ENCODE measurements at regions not wholly inside any gene's neighbourhood (a gene's known extent, or its start where the extent isn't known, plus 50 kb on each side); places are given as distances from the start of the nearest gene placed in this dataset.

DNA sequence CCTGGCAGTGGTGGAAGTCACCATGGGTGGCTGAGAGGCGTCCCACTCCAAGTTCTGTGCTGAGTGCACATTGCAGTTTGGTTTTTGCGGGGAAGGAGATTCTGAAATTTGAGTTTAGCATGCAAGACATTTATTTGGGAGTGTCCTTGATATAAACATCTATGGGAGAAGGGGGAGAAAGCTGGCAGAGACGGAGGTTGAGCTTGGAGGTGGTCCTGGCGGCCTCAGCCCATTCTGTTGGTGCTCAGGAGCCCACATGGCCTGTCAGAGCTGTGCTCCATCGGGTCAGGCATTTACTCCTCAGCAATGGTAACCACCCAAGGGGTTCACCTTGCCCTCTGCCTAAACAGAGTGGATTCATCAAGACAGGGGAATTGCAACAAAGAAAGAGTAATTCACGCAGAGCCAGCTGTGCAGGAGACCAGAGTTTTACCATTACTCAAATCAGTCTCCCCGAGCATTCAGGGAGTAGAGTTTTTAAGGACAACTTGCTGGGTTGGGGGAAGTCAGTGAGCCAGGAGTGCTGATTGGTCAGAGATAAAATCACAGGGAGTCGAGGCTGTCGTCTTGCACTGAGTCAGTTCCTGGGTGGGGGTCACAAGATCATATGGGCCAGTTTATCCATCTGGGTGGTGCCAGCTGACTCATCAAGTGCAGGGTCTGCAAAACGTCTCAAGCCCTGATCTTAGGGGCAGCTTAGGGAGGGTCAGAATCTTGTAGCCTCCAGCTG lies 323.3 kb upstream of the TMEM132C start:
- no peak for TF ChIP-seq CTCF (IDR thresholded peaks at IDR 0.05; ENCODE audit: low read depth, low read length, missing control alignments)
- no peak for DNase-seq (ENCODE audit: extremely low read depth, low read depth)
- H3K4me3 ChIP-seq (replicated peaks; ENCODE audit: low read depth, low read length) = no peak overlapping the region

GRCh38 chr12:127944211-127944899 lies 322.6 kb upstream of the TMEM132C start:
- no peak for DNase-seq (ENCODE audit: extremely low read depth, low read depth)
- H3K4me3 ChIP-seq (replicated peaks; ENCODE audit: low read depth, low read length) = no peak overlapping the region
- TF ChIP-seq CTCF (IDR thresholded peaks at IDR 0.05; ENCODE audit: low read depth, low read length, missing control alignments) = no peak

DNA sequence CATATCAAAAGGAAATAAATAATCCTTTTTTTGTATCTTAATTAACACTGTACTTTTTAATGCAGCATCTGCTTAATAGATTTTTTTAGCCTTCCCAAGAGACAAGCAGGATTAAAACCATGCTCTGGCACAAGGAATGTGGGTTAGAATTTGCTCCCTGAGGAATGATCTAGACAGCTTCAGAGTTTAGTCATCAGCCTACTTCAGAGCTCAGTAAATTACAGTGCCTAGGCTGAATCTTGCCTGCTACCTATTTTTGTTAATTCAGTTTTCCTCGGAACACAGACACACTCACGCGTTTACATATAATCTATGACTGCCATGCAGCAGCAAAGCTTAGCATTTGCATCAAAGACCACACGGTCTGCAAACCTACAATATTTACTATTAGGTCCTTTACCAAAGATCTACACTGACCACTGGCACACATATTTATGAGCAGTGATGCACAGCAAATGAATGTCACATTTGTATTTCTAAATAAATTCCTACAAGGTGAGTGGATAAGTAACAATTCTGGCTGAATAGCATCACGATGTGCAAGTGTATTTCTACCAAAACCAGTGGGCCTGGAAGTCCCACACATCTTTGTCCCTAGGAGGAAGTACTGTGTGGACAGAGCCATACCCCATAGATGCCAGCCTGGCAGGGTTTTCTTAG lies 309.8 kb upstream of the TMEM132C start:
- no peak for TF ChIP-seq CTCF (IDR thresholded peaks at IDR 0.05; ENCODE audit: low read depth, low read length, missing control alignments)
- DNase-seq (ENCODE audit: extremely low read depth, low read depth) = no peak
- H3K4me3 ChIP-seq (replicated peaks; ENCODE audit: low read depth, low read length) = no peak overlapping the region

DNA sequence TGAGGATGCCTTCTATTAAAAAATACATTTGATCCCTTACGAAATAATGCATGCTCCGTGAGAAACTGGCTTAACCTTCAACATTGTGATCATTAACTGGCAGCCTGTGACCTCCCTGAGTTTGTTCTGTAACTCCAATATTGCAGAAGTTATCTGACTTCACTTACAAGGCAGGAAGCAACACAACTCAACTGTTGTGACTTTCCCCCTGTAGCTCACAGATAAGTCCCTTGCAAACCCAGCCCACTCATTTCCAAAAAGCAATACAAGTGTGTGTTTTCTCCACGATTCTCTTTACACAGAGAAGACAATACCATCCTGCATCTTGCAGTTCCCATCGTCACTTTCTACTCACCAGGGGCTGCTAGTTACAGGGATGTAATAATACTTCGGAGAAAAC lies 304.7 kb upstream of the TMEM132C start:
- TF ChIP-seq CTCF (IDR thresholded peaks at IDR 0.05; ENCODE audit: low read depth, low read length, missing control alignments) = no peak
- H3K4me3 ChIP-seq (replicated peaks; ENCODE audit: low read depth, low read length) = no peak overlapping the region
- no peak for DNase-seq (ENCODE audit: extremely low read depth, low read depth)

- H3K4me3 ChIP-seq (replicated peaks; ENCODE audit: low read depth, low read length) = no peak overlapping the region
- TF ChIP-seq CTCF (IDR thresholded peaks at IDR 0.05; ENCODE audit: low read depth, low read length, missing control alignments) = no peak
- DNase-seq (ENCODE audit: extremely low read depth, low read depth) = no peak
These were observed 303.0 kb upstream of the TMEM132C start for GRCh38 chr12:127963933-127964332.

GRCh38 chr12:127964717-127965116 lies 302.3 kb upstream of the TMEM132C start:
- TF ChIP-seq CTCF (IDR thresholded peaks at IDR 0.05; ENCODE audit: low read depth, low read length, missing control alignments) = no peak
- no peak for DNase-seq (ENCODE audit: extremely low read depth, low read depth)

More at GRCh38 chr12:127964717-127965116, 302.3 kb upstream of the TMEM132C start:
- no peak overlapping the region for H3K4me3 ChIP-seq (replicated peaks; ENCODE audit: low read depth, low read length)
